PC-3 (cell line): ENCODE measurements at regions not wholly inside any gene's neighbourhood (a gene's known extent, or its start where the extent isn't known, plus 50 kb on each side); places are given as distances from the start of the nearest gene placed in this dataset.

Source experiments
- ATAC-seq: fragments of 200-7000 bp; cut with Tn5 transposase; 2 replicates; pipeline ENCODE4 v1.9.1; 2020; ENCODE audit warnings: mild to moderate bottlenecking, moderate library complexity
- BruUV-seq: library from RNA; stranded (reverse); fragments of 400-500 nt; replicated peaks from 2 replicates; lab custom pipeline; 2021; lab: Mats Ljungman, UMichigan
- CTCF ChIA-PET: fragments of 300-600 bp; sonication (Branson Sonifier 250); formaldehyde crosslinking; loops from one replicate; lab custom pipeline; 2022; ENCODE audit warnings: antibody characterized with exemption; lab: Charles Lee
- POLR2A ChIA-PET: fragments of 300-600 bp; sonication (Branson Sonifier 250); formaldehyde crosslinking; loops from one replicate; lab custom pipeline; 2022; ENCODE audit warnings: antibody characterized with exemption; ENCODE audit not compliant: unreplicated experiment; lab: Charles Lee
- DNase-seq: peaks from one replicate; pipeline ENCODE4 v3.0.0-alpha.2; 2015
- H2AFZ ChIP-seq: fragments of 300-600 bp; sonication (generic); 2 replicates; pipeline ENCODE4 v1.6.0; 2016; ENCODE audit warnings: antibody characterized with exemption, low read length
- H3F3A ChIP-seq: fragments of 300-600 bp; sonication (generic); one replicate; pipeline ENCODE4 v1.6.0; 2017; ENCODE audit warnings: antibody characterized with exemption, low read length, control low read depth, mild to moderate bottlenecking; ENCODE audit not compliant: unreplicated experiment
- H3K27ac ChIP-seq: fragments of 300-600 bp; sonication (generic); 2 replicates; pipeline ENCODE4 v1.5.1; 2016; ENCODE audit warnings: mild to moderate bottlenecking, low read length
- H3K27me3 ChIP-seq: fragments of 300-600 bp; sonication (generic); 2 replicates; pipeline ENCODE4 v1.6.1; 2016; ENCODE audit warnings: low read length, mixed read lengths
- H3K36me3 ChIP-seq: fragments of 300-600 bp; sonication (generic); 2 replicates; pipeline ENCODE4 v1.6.1; 2016; ENCODE audit warnings: low read depth, mixed run types, low read length, mixed read lengths
- H3K4me1 ChIP-seq: fragments of 300-600 bp; sonication (generic); 2 replicates; pipeline ENCODE4 v1.5.1; 2016; ENCODE audit warnings: low read length; ENCODE audit not compliant: insufficient read depth
- H3K4me2 ChIP-seq: fragments of 300-600 bp; sonication (generic); 2 replicates; pipeline ENCODE4 v1.6.0; 2016; ENCODE audit warnings: low read length
- H3K4me3 ChIP-seq: fragments of 300-600 bp; sonication (generic); 2 replicates; pipeline ENCODE4 v1.5.1; 2016; ENCODE audit warnings: mild to moderate bottlenecking, low read length, mixed read lengths
- H3K79me2 ChIP-seq: fragments of 300-600 bp; sonication (generic); 2 replicates; pipeline ENCODE4 v1.6.1; 2017; ENCODE audit warnings: low read length, mixed read lengths
- H3K9ac ChIP-seq: fragments of 300-600 bp; sonication (generic); 2 replicates; pipeline ENCODE4 v1.6.0; 2016; ENCODE audit warnings: mild to moderate bottlenecking, low read length
- H3K9me2 ChIP-seq: fragments of 300-600 bp; sonication (generic); replicated peaks from 2 replicates; pipeline ENCODE4 v1.6.1; 2016; ENCODE audit warnings: mixed run types, low read length, mixed read lengths
- H3K9me3 ChIP-seq: fragments of 300-600 bp; sonication (generic); 2 replicates; pipeline ENCODE4 v1.6.1; 2016; ENCODE audit warnings: low read length, mixed read lengths
- H4K20me1 ChIP-seq: fragments of 300-600 bp; sonication (generic); 2 replicates; pipeline ENCODE4 v1.6.1; 2016; ENCODE audit warnings: low read length, mixed read lengths
- CTCF ChIP-seq: fragments of 300-600 bp; sonication (generic); conservative IDR thresholded peaks from 2 replicates; pipeline ENCODE4 v1.5.1; 2017; ENCODE audit warnings: antibody characterized with exemption, low read depth, mild to moderate bottlenecking, low read length
- EZH2 ChIP-seq: fragments of 300-600 bp; sonication (generic); IDR thresholded peaks from one replicate; pipeline ENCODE4 v1.6.1; 2017; ENCODE audit warnings: antibody characterized with exemption, mild to moderate bottlenecking, low read length; ENCODE audit not compliant: unreplicated experiment
- EZH2phosphoT487 ChIP-seq: fragments of 300-600 bp; sonication (generic); IDR thresholded peaks from 2 replicates; pipeline ENCODE4 v1.6.1; 2018; ENCODE audit warnings: mild to moderate bottlenecking, antibody characterized with exemption, low read length, borderline replicate concordance
- intact Hi-C: fragments of 100-400 bp; cut with micrococcal nuclease; formaldehyde crosslinking; loops from 2 replicates; pipeline ENCODE4 v1.9.0; 2023

GRCh38 chr11:69954756-69955155 lies 123.4 kb upstream of the ANO1 start:
- no peak overlapping the region for H3K4me3 ChIP-seq
- no peak overlapping the region for H2AFZ ChIP-seq
- no peaks in the 10 kb centered on the region for H3K9me2 ChIP-seq
- H3K27ac ChIP-seq: no peak overlapping the region
- no peaks in the 10 kb centered on the region for H3K9me3 ChIP-seq
- ATAC-seq (no peak), DNase-seq (no peak)
- H3K4me1 ChIP-seq: peaks cover 23% of the 10 kb centered on the region
- no peak for TF ChIP-seq EZH2phosphoT487
- TF ChIP-seq EZH2: no peak
- no peak for TF ChIP-seq CTCF
- intact Hi-C loops: no loop called here
- BruUV-seq: no TSS peak
- CTCF ChIA-PET: no interaction called here
- H3K79me2 ChIP-seq: no peaks in the 10 kb centered on the region
- no peak overlapping the region for H3K9ac ChIP-seq
- no peaks in the 10 kb centered on the region for H3F3A ChIP-seq
- no peaks in the 10 kb centered on the region for H3K27me3 ChIP-seq
- POLR2A ChIA-PET: no interaction called here
- no peak overlapping the region for H3K4me2 ChIP-seq
- no peaks in the 10 kb centered on the region for H3K36me3 ChIP-seq
- no peaks in the 10 kb centered on the region for H4K20me1 ChIP-seq

GRCh38 chr11:69956669-69957190 lies 121.4 kb upstream of the ANO1 start:
- Histone ChIP-seq H3K27me3 (no peaks in the 10 kb centered on the region), H3K4me1 (0 out of 2 replicates have a peak, but pooled peaks cover 11% of the 10 kb centered on the region), H3K4me2 (no peak overlapping the region), H3K36me3 (no peaks in the 10 kb centered on the region), H3F3A (no peaks in the 10 kb centered on the region), H3K9me3 (no peaks in the 10 kb centered on the region), H3K4me3 (no peak overlapping the region), H3K9ac (no peak overlapping the region), H3K79me2 (no peaks in the 10 kb centered on the region), H3K27ac (no peak overlapping the region), H4K20me1 (no peaks in the 10 kb centered on the region), H2AFZ (no peak overlapping the region), H3K9me2 (no peaks in the 10 kb centered on the region)
- no peak for ATAC-seq
- ChIA-PET POLR2A (interaction anchor here (0.6 kb wide), 1 partner anchor 813 kb away, joined by 6 read pairs; no protein-coding TSS in a partner anchor), CTCF (interaction anchor here (0.5 kb wide), 1 partner anchor 123 kb away, joined by 3 read pairs; no protein-coding TSS in a partner anchor)
- BruUV-seq: no TSS peak
- DNase-seq: no peak
- TF ChIP-seq EZH2 (no peak), EZH2phosphoT487 (no peak), CTCF (no peak)
- intact Hi-C loops: no loop called here

- ChIA-PET POLR2A (no interaction called here), CTCF (no interaction called here)
- H3K27me3 ChIP-seq: no peaks in the 10 kb centered on the region
- no peak overlapping the region for H3K4me3 ChIP-seq
- DNase-seq (no peak), ATAC-seq (no peak)
- intact Hi-C loops: no loop called here
- no peak overlapping the region for H3K4me2 ChIP-seq
- BruUV-seq: no TSS peak
- no peaks in the 10 kb centered on the region for H3F3A ChIP-seq
- H3K9me2 ChIP-seq: no peaks in the 10 kb centered on the region
- H3K9ac ChIP-seq: no peak overlapping the region
- no peaks in the 10 kb centered on the region for H4K20me1 ChIP-seq
- H3K27ac ChIP-seq: no peak overlapping the region
- H3K4me1 ChIP-seq: peaks cover 22% of the 10 kb centered on the region
- no peak overlapping the region for H2AFZ ChIP-seq
- H3K79me2 ChIP-seq: no peaks in the 10 kb centered on the region
- no peaks in the 10 kb centered on the region for H3K36me3 ChIP-seq
- TF ChIP-seq CTCF (no peak), EZH2 (no peak)
- no peaks in the 10 kb centered on the region for H3K9me3 ChIP-seq
Measured at GRCh38 chr11:69957849-69958248, 120.3 kb upstream of the ANO1 start.
